ENCODE measurements at regions not wholly inside any gene's neighbourhood (a gene's known extent, or its start where the extent isn't known, plus 50 kb on each side); places are given as distances from the start of the nearest gene placed in this dataset.
A peak's percentile ranks its signal among the peaks of the same experiment; 100 is the strongest.

- no peak for TF ChIP-seq CTCF (IDR thresholded peaks at IDR 0.05)
- no peak for DNase-seq (ENCODE audit: low spot score)
- no peak for ATAC-seq (ENCODE audit: low FRiP score)
Observed at GRCh38 chr12:13443028-13443427, 246.5 kb downstream of the EMP1 start.

GRCh38 chr12:13442457-13442856 is 245.9 kb downstream of the EMP1 start:
- DNase-seq (ENCODE audit: low spot score) (no peak), ATAC-seq (ENCODE audit: low FRiP score) (no peak)
- no peak for TF ChIP-seq CTCF (IDR thresholded peaks at IDR 0.05)

- ATAC-seq (ENCODE audit: low FRiP score) (no peak), DNase-seq (ENCODE audit: low spot score) (no peak)
- TF ChIP-seq CTCF (IDR thresholded peaks at IDR 0.05) = no peak
Observed at GRCh38 chr12:13440844-13441243, 244.3 kb downstream of the EMP1 start.

GRCh38 chr12:13437541-13437940 is 241.0 kb downstream of the EMP1 start:
- DNase-seq (ENCODE audit: low spot score) (no peak), ATAC-seq (ENCODE audit: low FRiP score) (no peak)
- no peak for TF ChIP-seq CTCF (IDR thresholded peaks at IDR 0.05)

GRCh38 chr12:13436696-13437391 is 240.3 kb downstream of the EMP1 start:
- ATAC-seq (ENCODE audit: low FRiP score) = peak; percentile 60
- no peak for TF ChIP-seq CTCF (IDR thresholded peaks at IDR 0.05)

GRCh38 chr12:13436182-13436581 is 239.7 kb downstream of the EMP1 start:
- DNase-seq (ENCODE audit: low spot score) (no peak), ATAC-seq (ENCODE audit: low FRiP score) (no peak)
- no peak for TF ChIP-seq CTCF (IDR thresholded peaks at IDR 0.05)

More at GRCh38 chr12:13436696-13437391, 240.3 kb downstream of the EMP1 start:
- DNase-seq (ENCODE audit: low spot score) = no peak

- no peak for DNase-seq (ENCODE audit: low spot score)
Observed at GRCh38 chr12:13435235-13435933, 238.9 kb downstream of the EMP1 start.

More at GRCh38 chr12:13435235-13435933, 238.9 kb downstream of the EMP1 start:
- no peak for TF ChIP-seq CTCF (IDR thresholded peaks at IDR 0.05)
- no peak for ATAC-seq (ENCODE audit: low FRiP score)
